ENCODE measurements at regions not wholly inside any gene's neighbourhood (a gene's known extent, or its start where the extent isn't known, plus 50 kb on each side); places are given as distances from the start of the nearest gene placed in this dataset.
"Not testable (repeated sequence)": the region's sequence is repeated elsewhere in the genome, so short reads cannot be mapped to it uniquely, and the experiment has no call there.

DNA sequence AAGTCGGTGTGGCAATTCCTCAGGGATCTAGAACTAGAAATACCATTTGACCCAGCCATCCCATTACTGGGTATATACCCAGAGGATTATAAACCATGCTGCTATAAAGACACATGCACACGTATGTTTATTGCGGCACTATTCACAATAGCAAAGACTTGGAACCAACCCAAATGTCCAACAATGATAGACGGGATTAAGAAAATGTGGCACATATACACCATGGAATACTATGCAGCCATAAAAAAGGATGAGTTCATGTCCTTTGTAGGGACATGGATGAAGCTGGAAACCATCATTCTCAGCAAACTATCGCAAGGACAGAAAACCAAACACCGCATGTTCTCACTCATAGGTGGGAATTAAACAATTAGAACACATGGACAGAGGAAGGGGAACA, 80.6 kb upstream of the ST3GAL5 start:
- not testable (repeated sequence) for H3K9me3 ChIP-seq; H3K4me3 ChIP-seq; H3K27ac ChIP-seq; ATAC-seq (ENCODE audit: low FRiP score in 2 of 2); H3K36me3 ChIP-seq; DNase-seq; H3K27me3 ChIP-seq; H3K4me1 ChIP-seq
- 99 to 100% methylated on average over 2 to 4 of the region's 6 CpGs for WGBS, 2 donors

DNA sequence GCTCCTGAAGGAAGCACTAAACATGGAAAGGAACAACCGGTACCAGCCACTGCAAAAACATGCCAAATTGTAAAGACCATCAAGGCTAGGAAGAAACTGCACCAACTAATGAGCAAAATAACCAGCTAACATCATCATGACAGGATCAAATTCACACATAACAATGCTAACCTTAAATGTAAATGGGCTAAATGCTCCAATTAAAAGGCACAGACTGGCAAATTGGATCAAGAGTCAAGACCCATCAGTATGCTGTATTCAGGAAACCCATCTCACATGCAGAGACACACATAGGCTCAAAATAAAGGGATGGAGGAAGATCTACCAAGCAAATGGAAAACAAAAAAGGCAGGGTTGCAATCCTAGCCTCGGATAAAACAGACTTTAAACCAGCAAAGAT, 77.0 kb upstream of the ST3GAL5 start:
- not testable (repeated sequence) for H3K4me3 ChIP-seq; ATAC-seq (ENCODE audit: low FRiP score in 2 of 2); H3K9me3 ChIP-seq; H3K4me1 ChIP-seq; H3K27me3 ChIP-seq; H3K27ac ChIP-seq; H3K36me3 ChIP-seq; DNase-seq
- 96% methylated on average over 2 of the region's 2 CpGs for WGBS, 2 donors

DNA sequence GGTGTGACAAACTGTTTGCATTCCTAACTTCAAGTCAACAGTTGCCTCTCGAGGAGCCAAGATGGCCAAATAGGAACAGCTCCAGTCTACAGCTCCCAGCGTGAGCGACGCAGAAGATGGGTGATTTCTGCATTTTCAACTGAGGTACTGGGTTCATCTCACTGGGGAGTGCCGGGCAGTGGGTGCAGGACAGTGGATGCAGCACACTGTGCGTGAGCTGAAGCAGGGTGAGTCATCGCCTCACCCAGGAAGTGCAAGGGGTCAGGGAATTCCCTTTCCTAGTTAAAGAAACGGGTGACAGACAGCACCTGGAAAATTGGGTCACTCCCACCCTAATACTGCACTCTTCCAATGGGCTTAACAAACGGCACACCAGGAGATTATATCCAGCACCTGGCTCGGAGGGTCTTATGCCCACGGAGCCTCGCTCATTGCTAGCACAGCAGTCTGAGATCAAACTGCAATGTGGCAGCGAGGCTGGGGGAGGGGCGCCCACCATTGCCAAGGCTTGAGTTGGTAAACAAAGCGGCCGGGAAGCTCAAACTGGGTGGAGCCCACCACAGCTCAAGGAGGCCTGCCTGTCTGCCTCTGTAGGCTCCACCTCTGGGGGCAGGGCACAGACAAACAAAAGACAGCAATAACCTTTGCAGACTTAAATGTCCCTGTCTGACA, 75.1 kb upstream of the ST3GAL5 start:
- not testable (repeated sequence) for ATAC-seq (ENCODE audit: low FRiP score in 2 of 2); H3K4me1 ChIP-seq; H3K9me3 ChIP-seq; H3K27me3 ChIP-seq; H3K36me3 ChIP-seq; H3K27ac ChIP-seq; H3K4me3 ChIP-seq
- peak; percentile 40 to 65 for DNase-seq
- WGBS, 2 donors, result 63 to 75% methylated on average over 8 to 16 of the region's 16 CpGs

DNA sequence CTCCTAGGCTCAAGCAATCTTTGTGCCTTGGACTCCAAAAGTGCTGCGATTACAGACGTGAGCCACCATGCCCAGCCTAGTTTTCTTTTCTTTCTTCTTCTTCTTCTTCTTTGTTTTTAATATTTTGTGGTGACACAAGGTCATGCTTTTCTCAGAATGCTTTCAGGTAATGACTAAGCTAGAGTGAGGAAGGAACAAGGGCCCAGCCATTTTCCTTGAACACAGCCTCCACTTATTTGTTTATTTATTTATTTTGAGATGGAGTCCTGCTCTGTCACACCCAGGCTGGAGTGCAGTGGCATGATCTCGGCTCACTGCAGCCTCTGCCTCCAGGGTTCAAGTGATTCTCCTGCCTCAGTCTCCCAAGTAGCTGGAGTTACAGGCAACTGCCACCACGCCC, 74.3 kb upstream of the ST3GAL5 start:
- DNase-seq (no peak), ATAC-seq (ENCODE audit: low FRiP score in 2 of 2) (no peak)
- WGBS, 2 donors, result 70 to 86% methylated on average over 4 of the region's 4 CpGs
- peaks cover 0 to 6% (median 3%) of the 10 kb centered on the region in 4 donors for H3K4me1 ChIP-seq
- no peak overlapping the region for H3K27ac ChIP-seq
- no peak overlapping the region for H3K4me3 ChIP-seq
- TF ChIP-seq EP300 (IDR thresholded peaks at IDR 0.05), result no peak
- TF ChIP-seq, protein P1, sequence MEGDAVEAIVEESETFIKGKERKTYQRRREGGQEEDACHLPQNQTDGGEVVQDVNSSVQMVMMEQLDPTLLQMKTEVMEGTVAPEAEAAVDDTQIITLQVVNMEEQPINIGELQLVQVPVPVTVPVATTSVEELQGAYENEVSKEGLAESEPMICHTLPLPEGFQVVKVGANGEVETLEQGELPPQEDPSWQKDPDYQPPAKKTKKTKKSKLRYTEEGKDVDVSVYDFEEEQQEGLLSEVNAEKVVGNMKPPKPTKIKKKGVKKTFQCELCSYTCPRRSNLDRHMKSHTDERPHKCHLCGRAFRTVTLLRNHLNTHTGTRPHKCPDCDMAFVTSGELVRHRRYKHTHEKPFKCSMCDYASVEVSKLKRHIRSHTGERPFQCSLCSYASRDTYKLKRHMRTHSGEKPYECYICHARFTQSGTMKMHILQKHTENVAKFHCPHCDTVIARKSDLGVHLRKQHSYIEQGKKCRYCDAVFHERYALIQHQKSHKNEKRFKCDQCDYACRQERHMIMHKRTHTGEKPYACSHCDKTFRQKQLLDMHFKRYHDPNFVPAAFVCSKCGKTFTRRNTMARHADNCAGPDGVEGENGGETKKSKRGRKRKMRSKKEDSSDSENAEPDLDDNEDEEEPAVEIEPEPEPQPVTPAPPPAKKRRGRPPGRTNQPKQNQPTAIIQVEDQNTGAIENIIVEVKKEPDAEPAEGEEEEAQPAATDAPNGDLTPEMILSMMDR (IDR thresholded peaks at IDR 0.05), result no peak
- TF ChIP-seq POLR2AphosphoS5 (IDR thresholded peaks at IDR 0.05), result no peak
- no peak for TF ChIP-seq POLR2A (IDR thresholded peaks at IDR 0.05)
- no peaks in the 10 kb centered on the region for H3K36me3 ChIP-seq
- H3K9me3 ChIP-seq, result peaks cover 0 to 3% (median 0%) of the 10 kb centered on the region in 4 donors
- no peaks in the 10 kb centered on the region for H3K27me3 ChIP-seq

DNA sequence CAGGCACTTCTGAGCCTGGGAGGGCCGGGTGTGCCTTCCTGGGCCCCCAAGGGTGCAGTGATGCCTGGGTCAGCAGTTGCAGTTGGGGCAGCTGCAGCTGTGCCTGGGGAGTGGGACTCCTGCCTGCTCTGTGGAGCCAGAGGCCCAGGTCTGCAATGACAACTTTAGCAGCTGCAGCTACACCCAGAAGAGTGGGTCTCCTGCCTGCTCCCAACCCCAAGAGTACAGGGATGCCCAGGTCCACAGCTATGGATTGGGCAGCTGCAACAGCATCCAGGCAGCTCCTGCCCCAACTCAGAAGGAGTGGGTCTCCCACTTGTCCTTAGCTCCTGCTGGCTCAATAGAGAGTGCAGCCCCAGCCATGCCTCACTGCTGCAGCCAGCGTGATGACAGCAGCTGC, 73.0 kb upstream of the ST3GAL5 start:
- Histone ChIP-seq H3K9me3 (peaks cover 0 to 3% (median 0%) of the 10 kb centered on the region in 4 donors), H3K27ac (no peak overlapping the region), H3K4me1 (peaks cover 0 to 6% (median 3%) of the 10 kb centered on the region in 4 donors), H3K36me3 (no peaks in the 10 kb centered on the region), H3K27me3 (no peaks in the 10 kb centered on the region), H3K4me3 (no peak overlapping the region)
- 100% methylated on average over 1 to 2 of the region's 2 CpGs for WGBS, 2 donors
- TF ChIP-seq EP300 (IDR thresholded peaks at IDR 0.05) (no peak), POLR2AphosphoS5 (IDR thresholded peaks at IDR 0.05) (no peak), POLR2A (IDR thresholded peaks at IDR 0.05) (no peak)
- TF ChIP-seq, protein P1 (IDR thresholded peaks at IDR 0.05), result no peak
- peak in 1 of 2 donors; percentile 40 for ATAC-seq (ENCODE audit: low FRiP score in 2 of 2)
- peak in 1 of 2 donors; percentile 34 for DNase-seq

DNA sequence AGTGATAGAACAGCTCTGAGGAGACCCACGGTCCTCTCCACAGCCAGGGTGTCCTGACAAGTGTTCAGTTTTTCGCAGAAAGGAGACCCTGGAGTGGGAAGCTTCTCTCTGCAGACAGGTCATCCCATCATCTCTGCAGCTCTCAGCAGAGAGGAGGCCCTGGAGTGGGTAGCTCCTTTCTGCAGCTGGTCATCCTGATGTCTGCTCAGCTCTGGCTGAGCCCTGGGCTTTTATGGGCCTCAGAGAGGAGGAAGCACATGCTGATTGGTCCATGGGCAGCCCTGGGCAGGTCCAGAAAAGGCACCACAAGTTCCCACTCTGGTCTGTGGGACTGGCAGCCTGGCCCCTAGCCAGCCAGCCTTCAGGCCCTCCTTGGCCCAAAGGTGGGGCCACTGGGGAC, 72.3 kb upstream of the ST3GAL5 start:
- Histone ChIP-seq H3K4me1 (peaks cover 0 to 11% (median 3%) of the 10 kb centered on the region in 4 donors), H3K9me3 (peaks cover 0 to 3% (median 0%) of the 10 kb centered on the region in 4 donors), H3K27me3 (no peaks in the 10 kb centered on the region), H3K36me3 (no peaks in the 10 kb centered on the region), H3K27ac (no peak overlapping the region), H3K4me3 (no peak overlapping the region)
- 94 to 100% methylated on average over 2 of the region's 2 CpGs for WGBS, 2 donors
- TF ChIP-seq POLR2A (IDR thresholded peaks at IDR 0.05), result no peak
- TF ChIP-seq POLR2AphosphoS5 (IDR thresholded peaks at IDR 0.05), result no peak
- TF ChIP-seq EP300 (IDR thresholded peaks at IDR 0.05), result no peak
- TF ChIP-seq, protein P1 (IDR thresholded peaks at IDR 0.05), result no peak
- DNase-seq (no peak), ATAC-seq (ENCODE audit: low FRiP score in 2 of 2) (no peak)

All from upper lobe of left lung (tissue), 6 donors.